NCI-H2227 (cell line): ENCODE measurements at regions not wholly inside any gene's neighbourhood (a gene's known extent, or its start where the extent isn't known, plus 50 kb on each side); places are given as distances from the start of the nearest gene placed in this dataset.

ENCODE experiments used
- DNase-seq: peaks from one replicate; lab custom pipeline; 2025; ENCODE audit not compliant: unreplicated experiment; lab: John Stamatoyannopoulos, UW

DNA sequence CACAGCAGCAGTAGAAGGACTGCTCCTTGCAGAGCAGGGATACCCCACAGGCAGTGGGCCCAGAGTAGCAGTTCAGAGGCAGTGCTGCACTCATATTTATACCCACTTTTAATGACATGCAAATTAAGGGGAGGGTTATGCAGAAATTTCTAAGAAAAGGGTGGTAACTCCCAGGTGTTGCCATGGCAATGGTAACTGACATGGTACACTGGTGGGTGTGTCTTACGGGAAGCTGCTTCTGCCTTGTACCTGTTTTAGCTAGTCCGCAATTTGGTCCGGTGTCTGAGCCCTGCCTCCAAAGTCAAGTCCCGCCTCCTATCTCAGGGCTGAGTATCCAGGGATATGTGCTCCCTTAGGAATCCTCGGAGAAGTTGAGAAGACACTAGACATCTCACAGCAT, 79.2 kb upstream of the UQCRFS1 start:
- no peak for DNase-seq

DNA sequence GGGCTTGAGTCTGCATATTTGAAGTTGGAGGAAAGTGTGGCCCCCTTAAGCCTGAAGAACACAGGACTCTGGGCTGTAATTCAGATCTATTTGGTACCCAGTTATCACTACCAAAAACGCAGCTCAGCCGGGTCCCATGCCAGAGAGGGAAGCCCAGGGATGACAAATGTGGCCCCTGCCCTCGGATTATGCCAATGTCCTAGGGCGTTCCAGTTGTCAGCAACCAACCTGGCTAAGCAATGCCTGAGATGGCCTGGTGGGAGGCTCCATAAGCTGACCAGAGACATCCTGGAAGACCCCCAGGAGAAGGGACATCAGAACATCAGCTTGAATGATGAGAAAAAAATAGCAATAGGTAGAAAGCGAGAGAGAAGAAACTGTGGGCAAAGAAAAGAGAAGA, 79.6 kb upstream of the UQCRFS1 start:
- DNase-seq = no peak

DNA sequence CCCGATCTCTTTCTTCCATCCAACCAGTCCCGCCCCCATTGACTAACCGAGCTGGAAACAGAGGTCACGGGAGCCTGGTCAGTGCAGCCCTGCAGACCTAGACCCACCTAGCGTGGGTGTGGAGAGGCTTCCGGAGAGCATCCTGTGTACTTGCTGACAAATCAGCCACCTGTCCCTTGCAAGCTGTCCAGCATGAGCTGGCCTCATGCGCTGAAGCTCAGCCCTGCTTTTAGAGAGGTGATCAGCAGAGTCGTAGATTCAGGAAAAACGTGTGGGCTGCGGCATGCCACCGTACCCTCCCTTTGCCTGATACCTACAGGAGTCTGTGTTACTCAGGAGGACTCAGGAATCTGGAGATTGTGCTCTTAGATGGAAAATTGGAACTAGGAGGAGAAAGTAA, 80.3 kb upstream of the UQCRFS1 start:
- DNase-seq = no peak

DNA sequence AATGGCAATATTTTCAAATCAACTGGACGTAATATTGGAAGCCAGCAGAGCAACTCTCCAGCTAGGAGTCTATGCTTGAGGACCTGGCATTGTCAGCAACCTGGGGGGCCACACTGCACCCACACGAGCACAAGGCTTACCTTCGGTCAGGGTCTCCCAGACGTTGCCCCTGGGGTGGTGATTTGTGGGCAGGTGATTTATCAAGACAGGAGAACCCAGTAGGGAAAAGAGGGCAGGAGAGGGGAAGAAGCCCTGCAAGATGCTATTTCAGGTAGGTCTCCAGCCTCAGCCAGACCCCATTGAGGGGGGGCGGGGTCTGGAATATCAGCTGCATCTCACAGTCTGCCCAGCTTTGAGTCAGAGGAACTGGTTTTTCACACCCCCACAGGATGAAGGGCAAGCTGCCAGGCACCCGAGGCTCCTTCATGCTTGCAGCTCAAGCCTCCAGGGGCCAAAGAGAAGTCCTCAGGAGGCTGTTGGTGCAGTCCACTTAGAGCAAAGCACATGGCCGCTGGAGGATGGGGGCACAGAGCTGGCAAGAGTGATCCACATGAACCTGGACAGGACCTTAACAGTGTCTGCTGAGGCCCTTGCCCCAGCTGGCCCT, 80.9 kb upstream of the UQCRFS1 start:
- no peak for DNase-seq

DNA sequence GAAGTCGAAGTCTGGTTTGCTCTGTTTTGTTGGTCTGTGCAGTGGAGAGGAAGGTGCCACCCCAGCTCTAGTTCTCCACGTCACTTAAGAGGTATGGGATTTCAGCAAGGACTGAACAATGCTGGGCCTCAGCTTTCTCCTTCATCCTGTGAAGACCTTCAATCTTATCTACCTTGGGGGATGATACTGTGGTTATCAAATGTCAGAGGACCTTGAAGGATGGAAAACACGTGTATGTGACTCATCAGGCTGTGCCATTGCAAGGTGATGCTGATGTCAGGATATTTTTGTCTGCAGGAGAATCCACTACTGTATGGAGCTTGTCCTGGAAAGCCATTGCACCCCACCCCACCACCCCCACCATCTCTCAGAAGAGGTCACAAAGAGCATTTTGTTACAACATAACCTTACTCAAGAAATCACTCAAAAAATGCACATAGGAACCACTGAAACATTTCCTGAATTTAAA, 81.4 kb upstream of the UQCRFS1 start:
- no peak for DNase-seq

DNA sequence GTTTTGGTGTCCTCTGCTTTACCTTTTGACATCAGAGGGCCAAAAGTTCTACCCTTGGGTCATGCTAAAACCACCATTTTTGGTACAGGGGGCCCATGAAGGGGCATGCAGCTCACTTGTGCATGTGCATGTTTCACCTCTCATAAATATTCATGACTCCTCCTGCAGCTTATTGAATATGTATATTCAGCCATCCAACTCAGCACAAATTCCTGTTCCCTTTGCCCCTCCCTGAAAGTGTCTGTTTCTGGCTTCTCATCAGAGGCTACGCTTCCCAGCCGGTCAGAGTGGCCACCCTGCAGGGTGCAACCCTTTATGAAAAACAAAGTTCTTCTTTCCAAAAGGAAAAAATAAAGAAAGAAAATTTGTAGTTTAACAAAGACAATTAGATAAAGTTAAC, 82.3 kb upstream of the UQCRFS1 start:
- DNase-seq = no peak

DNA sequence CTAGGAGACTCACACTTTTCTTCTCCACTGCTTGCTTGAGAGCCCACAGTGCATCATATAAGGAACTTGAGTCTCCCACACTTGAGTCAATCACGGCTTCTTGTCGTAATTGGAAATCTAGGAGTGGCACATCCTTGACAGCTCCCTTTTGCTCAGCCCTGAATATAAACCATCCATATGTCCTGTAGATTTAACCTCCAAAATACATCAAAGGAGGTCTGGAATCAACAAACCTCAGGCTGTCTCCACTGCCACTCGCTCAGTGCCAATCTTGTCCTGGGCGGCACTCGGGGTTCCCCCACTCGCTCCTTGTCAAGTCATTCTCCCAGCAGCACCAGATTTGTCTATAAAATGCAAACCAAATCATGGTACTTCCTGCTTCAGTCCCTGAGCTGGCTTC, 84.4 kb upstream of the UQCRFS1 start:
- no peak for DNase-seq

DNA sequence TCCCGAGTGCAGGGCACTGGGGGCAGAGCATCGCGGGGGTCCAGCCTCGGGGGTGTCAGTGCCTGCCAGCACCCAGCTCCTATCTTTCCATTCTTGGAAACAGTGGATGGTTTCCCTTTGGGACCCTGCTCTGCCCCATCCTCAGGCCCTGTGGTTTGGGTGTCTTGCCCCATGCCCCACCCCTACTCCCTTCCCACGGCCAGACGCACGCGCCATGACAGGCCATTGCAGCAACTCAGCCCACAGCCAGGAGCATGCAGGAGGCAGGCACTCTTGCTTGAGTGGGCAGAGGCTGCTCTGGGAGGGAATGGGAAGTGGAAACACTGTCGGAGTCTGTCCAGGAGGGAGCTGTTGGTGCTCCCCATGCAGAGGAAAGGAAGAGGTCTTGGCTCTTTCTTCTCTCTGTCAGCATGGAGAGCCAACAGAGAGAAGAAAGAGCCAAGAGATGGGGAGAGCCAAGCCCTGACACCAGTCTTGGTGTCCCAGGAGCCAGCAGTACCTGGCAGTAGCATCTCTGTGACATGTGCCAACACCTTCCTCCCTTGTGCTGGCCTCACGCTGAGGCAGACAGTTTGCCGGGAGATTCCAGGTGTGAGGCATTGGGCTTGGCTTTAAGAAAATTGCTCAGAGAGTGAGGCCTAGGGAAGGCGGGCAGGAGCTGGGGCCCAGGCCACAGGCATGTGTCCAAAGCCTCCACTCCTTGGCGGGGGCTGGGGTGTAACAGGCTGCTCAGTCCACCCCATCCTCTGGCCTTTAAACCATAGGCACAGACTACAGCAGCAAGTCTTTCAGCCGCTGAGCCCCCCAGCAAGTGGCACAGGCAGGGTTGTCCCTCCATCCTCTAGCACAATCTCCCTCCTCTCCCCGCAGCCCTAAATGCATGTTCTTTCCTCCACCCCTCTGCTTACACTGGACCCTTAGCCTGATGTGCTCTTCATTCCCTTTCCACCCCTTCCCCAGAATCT, 86.7 kb upstream of the UQCRFS1 start:
- DNase-seq = no peak

DNA sequence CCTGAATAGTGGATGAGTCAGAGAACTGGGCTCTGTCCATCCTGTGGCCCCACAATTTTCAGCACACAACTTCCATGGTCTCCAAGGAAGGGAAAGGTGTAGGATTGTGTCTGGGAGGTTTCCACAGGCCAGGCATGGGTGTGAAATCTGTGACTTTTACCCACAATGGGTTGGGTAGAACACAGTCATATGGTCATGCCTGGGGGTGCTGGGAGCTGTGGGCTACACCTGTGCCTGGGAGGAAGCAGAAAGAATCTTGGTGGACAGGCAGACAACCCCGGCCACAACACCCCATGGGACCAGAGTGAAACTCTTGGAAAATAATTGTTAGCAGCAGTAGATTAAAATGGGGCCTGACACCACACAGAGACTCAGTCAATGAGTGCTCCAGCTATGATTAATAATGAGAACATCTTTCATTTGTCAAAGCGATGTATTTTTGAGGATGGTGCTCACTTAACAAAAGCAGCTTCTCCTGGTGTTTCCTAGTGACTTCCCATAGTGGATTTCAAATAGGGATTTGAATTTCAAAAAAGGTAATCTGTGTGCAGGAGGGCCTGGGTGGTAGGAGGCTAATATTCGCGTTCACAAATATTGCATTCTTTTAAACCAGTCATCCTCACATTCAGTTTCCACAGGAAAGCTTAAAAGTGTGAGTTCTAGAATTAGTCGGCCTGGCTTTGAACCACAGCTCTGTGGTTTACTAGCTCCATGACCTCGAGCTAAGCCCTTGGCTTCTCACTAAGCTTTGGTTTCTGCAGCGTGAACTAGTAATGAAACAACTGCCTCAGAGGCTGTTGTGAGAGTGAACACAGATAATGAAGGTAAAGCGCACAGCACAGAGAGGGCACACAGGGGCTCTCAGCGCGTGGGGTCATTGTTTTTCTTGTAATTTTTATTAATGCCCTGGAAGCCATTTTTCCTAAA, 89.3 kb upstream of the UQCRFS1 start:
- DNase-seq = no peak

DNA sequence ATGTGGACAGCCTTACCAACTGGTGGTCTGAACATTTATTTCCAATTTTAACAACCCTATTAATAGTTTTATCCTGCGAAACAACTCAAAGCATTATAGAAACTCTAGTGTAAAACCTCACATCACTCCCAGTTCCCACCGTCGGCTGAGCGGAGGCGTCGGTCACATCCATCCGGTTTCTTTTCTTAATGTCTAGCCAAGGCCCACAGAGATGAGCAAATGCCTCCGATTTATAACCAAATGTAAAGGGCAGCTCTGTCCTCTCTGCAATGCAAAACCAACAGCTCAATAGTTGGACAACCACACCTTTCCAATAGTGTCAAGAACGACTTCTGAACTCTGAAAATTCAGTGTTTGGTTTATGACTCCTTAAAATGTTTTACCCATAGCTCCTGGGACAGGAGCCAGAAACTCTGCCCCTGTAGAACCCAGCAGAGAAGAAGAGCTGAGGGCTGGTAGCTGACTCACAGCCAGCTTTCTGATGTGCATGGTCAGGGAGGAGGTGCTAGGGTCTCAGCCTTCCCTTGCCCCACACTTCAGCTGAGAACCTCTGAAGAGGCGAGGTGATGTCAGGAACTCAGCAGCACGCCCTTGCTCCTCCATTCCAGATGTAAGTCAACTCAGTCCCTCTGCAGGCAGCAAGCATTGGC, 90.2 kb upstream of the UQCRFS1 start:
- DNase-seq = no peak

DNA sequence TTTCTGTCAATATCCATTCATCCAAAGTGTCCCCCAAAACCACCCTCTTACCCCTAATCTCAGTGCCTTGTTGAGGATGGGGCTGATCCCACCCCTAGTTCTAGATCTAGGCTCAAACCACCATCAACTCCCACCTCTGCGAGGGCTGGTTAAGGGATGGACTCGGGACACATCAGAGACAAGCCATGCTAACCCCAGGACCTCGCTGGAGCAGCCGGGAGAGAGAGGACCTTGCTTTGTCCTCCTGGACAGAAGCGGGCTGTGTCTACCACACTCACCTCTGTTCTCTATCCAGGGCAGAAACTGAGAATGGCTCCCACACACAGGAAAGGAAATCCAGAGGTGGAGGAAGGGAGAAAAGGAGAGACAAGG, 90.8 kb upstream of the UQCRFS1 start:
- no peak for DNase-seq

DNA sequence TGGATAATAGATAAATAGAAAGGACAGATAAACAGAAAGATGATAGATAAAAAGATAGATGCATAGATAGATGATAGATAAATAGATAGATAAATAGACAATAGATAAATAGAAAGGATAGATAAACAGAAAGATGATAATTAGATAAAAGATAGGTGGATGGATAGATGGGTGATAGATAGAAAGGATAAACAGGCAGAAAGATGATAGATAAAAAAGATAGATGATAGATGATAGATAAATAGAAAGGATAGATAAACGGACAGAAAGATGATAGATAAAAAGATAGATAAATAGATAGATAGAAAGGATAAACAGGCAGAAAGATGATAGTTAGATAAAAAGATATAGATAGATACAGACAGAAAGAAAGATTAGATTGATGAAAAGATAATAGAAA, 92.3 kb upstream of the UQCRFS1 start:
- DNase-seq = no peak

DNA sequence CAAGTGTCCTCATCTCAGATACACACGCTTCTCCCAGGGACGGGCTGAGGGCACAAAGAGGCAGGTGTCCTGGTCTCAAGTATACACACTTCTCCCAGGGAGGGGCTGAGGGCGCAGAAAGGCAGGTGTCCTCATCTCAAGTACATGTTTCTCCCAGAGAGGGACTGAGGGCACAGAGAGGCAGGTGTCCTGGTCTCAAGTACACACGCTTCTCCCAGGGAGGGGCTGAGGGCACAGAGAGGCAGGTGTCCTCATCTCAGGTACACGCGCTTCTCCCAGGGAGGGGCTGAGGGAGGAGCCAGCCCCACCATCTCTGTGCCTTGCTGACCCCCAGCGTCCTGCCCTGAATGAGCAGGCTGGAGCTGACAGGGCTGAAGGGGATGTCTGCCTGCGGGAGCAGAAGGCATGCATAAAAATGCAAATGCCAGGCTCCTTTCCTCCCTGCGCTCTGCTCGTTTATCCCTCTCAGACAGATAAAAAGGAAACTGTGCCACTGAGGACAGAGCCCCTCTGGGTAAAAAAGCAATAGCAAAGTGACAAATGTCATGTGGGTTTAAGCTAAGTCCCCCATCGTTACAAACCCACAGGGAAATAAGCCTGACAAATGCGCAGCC, 96.1 kb upstream of the UQCRFS1 start:
- peak; percentile 73 for DNase-seq

DNA sequence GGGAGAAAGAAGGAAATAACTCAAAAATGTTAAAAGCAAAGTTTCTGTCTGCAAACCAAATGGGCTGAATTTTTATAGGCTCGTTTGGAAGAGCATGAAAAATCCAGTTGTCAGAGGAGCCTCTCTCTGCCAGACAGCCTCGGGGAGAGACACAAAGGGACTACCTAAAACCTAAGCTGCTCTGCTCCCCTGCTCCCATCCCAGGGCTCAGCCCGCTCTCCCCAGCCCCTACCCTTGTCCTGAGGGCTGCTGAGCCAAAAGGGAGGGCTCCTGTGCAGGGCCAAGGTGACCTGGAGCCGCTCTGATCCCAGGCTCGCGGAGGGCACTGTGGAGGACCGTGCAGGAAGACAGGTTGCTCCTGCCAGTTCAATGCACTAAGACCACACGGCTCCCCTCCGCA, 96.7 kb upstream of the UQCRFS1 start:
- no peak for DNase-seq

DNA sequence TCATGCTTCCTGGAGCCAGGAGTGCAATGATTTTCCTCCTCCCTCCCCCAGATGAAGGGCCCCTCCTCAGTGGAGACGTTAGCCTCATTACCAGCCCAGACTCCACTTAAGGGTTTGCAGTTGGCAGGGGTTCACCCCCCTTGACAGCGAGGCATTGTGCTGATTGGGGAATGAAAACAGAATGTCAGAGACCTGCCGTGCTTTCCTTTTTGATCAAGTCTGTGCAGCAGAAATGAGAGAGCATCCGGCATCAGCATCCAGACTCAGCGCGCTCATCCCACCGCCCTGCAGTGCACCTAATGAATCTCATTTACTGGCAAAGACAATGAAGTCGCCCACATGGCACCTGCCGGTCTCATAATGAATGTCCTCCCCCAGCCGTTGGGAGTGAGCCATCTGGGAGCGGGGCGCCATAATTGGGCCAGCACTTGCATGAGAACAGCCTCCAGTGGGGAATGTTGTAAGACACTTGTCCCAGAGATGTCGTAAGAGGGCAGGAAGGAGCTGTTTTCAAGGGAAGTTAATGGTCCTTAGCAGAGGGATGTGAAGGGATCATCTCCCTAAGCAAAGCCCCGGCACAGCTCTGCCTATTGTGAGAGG, 98.3 kb upstream of the UQCRFS1 start:
- DNase-seq = peak; percentile 92

DNA sequence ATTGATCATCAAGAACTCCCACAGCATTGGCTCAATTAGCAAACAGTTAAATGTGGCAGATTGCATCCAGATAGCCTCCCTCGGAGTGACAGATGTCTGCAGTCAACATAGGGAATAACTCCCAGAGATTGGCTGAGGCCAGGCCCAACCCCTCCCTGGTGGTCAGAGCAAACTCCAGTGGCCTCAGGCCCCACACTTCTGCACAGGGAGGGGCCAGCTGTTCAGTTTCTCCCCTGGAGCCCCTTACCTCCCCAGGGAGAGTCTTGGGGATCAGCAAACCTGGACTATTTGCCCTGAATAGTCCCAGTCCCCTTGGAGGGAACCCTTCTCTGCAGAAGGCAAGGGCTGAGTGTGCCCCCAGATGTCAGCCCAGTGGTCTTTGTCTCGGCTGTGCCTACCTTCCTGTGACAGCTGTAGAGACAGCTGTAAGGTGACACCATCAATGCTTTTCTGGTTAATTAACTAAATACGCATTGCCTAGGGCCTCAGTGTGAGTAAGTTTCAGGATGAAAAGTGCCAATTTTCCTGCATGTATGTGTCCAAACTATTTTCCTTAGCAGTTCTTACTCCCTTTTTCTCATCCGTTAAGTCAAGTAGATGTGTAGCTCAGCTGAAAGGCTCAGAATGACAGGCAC, 102.7 kb upstream of the UQCRFS1 start:
- DNase-seq = peak; percentile 47

DNA sequence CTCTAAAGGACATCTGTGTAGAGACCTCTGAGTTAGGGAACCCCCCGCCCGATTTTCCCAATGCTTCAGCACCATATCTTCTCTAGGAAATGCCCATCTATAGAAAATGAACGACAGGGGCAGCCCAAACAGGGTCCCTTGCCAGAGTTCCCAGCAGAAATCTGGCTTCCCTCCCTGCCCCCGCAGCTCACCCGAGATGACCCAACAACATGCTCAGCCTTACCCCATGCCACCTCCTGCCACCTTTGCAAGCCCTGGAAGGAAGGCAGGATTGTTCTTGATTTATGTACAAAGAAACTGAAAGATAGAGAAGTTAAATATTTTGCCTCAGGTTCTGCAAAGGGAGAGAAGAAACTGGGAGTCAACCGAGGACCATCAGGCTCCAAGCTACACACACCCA, 105.6 kb upstream of the UQCRFS1 start:
- no peak for DNase-seq

DNA sequence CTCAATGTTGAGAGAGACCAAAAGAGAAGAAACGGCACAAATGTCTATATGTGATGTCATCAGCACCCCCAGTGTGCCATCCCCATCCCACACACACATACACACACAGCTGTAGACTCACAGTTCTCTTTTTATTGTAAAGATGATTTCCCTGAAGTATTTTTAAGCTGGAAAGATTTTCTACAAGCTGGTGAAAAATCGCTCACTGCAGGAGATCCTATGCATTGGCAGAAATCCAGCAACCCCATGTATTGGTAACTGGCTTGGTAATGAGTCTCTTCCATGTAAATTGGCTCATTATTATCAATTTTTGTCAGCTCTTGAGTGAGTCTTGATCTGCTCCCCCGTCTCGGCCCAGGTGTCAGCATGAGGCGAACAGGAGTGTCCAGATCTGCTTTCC, 107.1 kb upstream of the UQCRFS1 start:
- peak; percentile 83 for DNase-seq

DNA sequence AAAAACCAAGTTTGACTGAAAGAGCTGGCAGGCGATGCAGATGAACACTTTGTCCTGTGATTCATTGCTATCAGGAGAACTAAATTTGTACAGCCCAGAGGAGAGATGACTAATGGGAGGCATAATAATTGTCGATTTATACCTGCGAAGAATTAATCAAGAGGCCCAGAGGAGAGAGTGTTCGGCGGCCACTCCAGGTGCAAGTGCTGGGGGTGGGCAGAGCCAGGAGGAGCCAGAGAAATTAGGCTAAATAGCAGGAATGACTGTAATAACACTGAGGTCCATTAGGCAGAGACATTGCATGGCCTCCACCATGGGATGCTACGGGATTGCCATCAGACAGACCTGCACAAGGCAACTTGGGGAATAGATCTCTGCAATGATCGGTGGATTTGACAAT, 107.7 kb upstream of the UQCRFS1 start:
- peak; percentile 50 for DNase-seq

DNA sequence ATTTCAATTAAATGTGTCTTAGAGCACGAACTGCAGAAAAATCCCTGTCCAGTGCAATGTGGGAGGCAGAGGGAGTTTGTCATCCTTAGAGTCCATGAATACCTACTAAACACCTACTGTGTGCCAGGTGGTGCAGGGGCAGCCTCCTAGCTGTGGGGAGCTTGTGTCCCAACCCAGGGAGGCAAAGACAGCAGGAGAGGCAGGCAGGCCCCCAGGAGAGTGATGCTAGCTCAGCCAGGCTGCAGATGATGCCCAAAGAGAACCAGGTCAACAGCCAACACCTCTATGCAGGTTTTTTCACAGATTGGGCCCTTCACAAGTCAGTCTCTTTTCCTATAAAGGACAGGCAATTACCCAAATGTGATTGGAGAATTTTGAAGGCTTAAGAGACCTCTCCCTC, 108.2 kb upstream of the UQCRFS1 start:
- no peak for DNase-seq
